ENCODE measurements at regions not wholly inside any gene's neighbourhood (a gene's known extent, or its start where the extent isn't known, plus 50 kb on each side); places are given as distances from the start of the nearest gene placed in this dataset.

DNA sequence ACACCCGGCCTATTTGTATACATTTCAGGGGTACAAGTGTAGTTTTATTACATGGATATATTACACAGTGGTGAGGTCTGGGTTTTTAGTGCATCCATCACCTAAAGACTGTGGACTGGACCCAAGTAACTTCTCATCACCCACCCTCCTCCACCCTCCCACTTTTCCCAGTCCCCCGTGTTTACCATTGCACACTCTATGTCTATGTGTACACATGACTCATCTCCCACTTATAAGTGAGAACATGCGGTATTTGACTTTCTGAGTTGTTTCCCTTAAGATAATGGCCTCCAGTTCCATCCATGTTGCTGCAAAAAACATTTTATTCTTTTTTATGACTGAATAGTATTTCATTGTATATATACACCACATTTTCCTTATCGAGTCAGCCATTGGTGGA, 98.9 kb upstream of the WAC start:
- H3K27ac Mint-ChIP-seq (ENCODE audit: unreplicated experiment) = no peak overlapping the region
- H3K4me1 Mint-ChIP-seq (ENCODE audit: unreplicated experiment) = peaks cover 2% of the 10 kb centered on the region
- no peak for DNase-seq (ENCODE audit: low spot score)
- no peak overlapping the region for H3K4me3 Mint-ChIP-seq (ENCODE audit: unreplicated experiment)
- no peaks in the 10 kb centered on the region for H3K36me3 Mint-ChIP-seq (ENCODE audit: low read depth, unreplicated experiment)
- TF ChIP-seq CTCF (IDR thresholded peaks at IDR 0.05; ENCODE audit: unreplicated experiment) = no peak
- H3K9me3 Mint-ChIP-seq (ENCODE audit: unreplicated experiment) = no peaks in the 10 kb centered on the region
- H3K27me3 Mint-ChIP-seq (ENCODE audit: unreplicated experiment) = no peaks in the 10 kb centered on the region

DNA sequence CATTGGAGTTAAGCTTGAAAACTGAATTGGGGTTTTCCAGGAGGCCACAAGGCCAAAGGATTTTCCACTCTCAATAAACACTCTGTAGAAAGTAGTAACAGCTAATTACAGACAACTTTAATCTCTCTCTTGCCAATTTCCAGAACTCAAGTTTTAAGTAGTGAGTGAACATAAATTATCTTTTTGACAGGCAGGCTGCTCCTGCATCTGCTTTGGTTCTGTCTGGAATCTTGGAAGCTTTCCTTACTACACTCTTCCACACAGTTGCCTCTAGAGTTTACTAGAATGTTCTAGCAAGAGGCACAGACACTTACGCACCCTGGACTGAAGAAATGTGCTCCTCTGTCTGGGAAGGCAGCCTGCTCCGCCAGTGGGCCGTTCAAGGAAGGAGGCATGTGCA, 90.5 kb upstream of the WAC start:
- Mint-ChIP-seq H3K9me3 (ENCODE audit: unreplicated experiment) (no peaks in the 10 kb centered on the region), H3K4me3 (ENCODE audit: unreplicated experiment) (no peak overlapping the region), H3K27ac (ENCODE audit: unreplicated experiment) (no peak overlapping the region), H3K27me3 (ENCODE audit: unreplicated experiment) (peaks cover 2% of the 10 kb centered on the region), H3K4me1 (ENCODE audit: unreplicated experiment) (peaks cover 5% of the 10 kb centered on the region), H3K36me3 (ENCODE audit: low read depth, unreplicated experiment) (no peaks in the 10 kb centered on the region)
- no peak for TF ChIP-seq CTCF (IDR thresholded peaks at IDR 0.05; ENCODE audit: unreplicated experiment)
- DNase-seq (ENCODE audit: low spot score) = no peak

DNA sequence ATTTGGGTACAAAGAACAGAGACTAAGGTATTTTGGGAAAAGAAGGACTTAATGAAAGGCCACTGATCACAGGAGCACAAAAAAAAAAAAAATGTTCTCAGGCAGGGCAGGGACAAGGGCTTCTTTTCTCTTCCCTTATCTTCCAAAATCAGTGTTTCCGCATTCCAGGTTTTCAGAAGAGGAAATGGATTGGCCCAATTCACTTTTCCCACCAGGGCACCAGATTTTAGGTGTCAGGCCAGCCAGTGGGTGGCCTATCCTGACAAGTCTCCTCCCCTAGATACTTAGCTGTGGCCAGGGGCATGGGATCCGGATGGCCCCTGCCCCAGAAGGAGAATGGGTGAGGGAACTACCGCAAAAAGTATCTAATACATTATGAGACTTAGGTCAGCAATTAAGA, 88.9 kb upstream of the WAC start:
- H3K36me3 Mint-ChIP-seq (ENCODE audit: low read depth, unreplicated experiment) = no peaks in the 10 kb centered on the region
- no peaks in the 10 kb centered on the region for H3K9me3 Mint-ChIP-seq (ENCODE audit: unreplicated experiment)
- no peak for TF ChIP-seq CTCF (IDR thresholded peaks at IDR 0.05; ENCODE audit: unreplicated experiment)
- DNase-seq (ENCODE audit: low spot score) = no peak
- H3K4me1 Mint-ChIP-seq (ENCODE audit: unreplicated experiment) = peaks cover 5% of the 10 kb centered on the region
- H3K4me3 Mint-ChIP-seq (ENCODE audit: unreplicated experiment) = no peak overlapping the region
- peaks cover 2% of the 10 kb centered on the region for H3K27me3 Mint-ChIP-seq (ENCODE audit: unreplicated experiment)
- no peak overlapping the region for H3K27ac Mint-ChIP-seq (ENCODE audit: unreplicated experiment)

GRCh38 chr10:28445516-28445915, 87.4 kb upstream of the WAC start:
- H3K36me3 Mint-ChIP-seq (ENCODE audit: low read depth, unreplicated experiment) = no peaks in the 10 kb centered on the region
- no peak overlapping the region for H3K4me3 Mint-ChIP-seq (ENCODE audit: unreplicated experiment)
- DNase-seq (ENCODE audit: low spot score) = no peak
- H3K9me3 Mint-ChIP-seq (ENCODE audit: unreplicated experiment) = no peaks in the 10 kb centered on the region
- H3K27ac Mint-ChIP-seq (ENCODE audit: unreplicated experiment) = no peak overlapping the region
- TF ChIP-seq CTCF (IDR thresholded peaks at IDR 0.05; ENCODE audit: unreplicated experiment) = no peak
- peaks cover 2% of the 10 kb centered on the region for H3K27me3 Mint-ChIP-seq (ENCODE audit: unreplicated experiment)
- H3K4me1 Mint-ChIP-seq (ENCODE audit: unreplicated experiment) = peaks cover 5% of the 10 kb centered on the region

DNA sequence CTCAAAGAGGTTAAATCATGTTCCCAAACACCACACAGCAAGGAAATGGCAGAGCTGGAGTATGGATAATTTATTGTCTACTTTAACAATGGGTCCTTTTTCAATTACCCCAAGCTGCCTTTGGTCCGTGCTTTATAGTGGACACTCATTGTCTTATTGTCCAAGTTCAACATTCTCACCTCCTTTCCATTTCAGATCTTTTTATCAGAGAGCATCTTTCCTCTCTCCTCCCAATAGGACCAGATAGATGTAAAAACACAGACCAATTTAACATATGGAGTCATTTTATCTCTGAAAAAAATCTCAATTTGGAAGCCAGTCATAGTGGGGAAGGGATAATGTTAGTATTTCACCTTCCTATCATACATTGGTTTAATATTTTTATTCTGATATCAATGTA, 83.5 kb upstream of the WAC start:
- Mint-ChIP-seq H3K36me3 (ENCODE audit: low read depth, unreplicated experiment) (no peaks in the 10 kb centered on the region), H3K9me3 (ENCODE audit: unreplicated experiment) (peaks cover 5% of the 10 kb centered on the region), H3K4me3 (ENCODE audit: unreplicated experiment) (no peak overlapping the region), H3K27me3 (ENCODE audit: unreplicated experiment) (peaks cover 2% of the 10 kb centered on the region), H3K4me1 (ENCODE audit: unreplicated experiment) (peaks cover 4% of the 10 kb centered on the region), H3K27ac (ENCODE audit: unreplicated experiment) (no peak overlapping the region)
- no peak for DNase-seq (ENCODE audit: low spot score)
- TF ChIP-seq CTCF (IDR thresholded peaks at IDR 0.05; ENCODE audit: unreplicated experiment) = no peak

All from endothelial cell (in vitro differentiated cells).